Smooth muscle cell of the brain vasculature (primary cell): ENCODE measurements at regions not wholly inside any gene's neighbourhood (a gene's known extent, or its start where the extent isn't known, plus 50 kb on each side); places are given as distances from the start of the nearest gene placed in this dataset.

Experiments
- DNase-seq: peaks from one replicate; pipeline ENCODE4 v3.0.0-alpha.2; 2012; ENCODE audit warnings: low read depth, low spot score

DNA sequence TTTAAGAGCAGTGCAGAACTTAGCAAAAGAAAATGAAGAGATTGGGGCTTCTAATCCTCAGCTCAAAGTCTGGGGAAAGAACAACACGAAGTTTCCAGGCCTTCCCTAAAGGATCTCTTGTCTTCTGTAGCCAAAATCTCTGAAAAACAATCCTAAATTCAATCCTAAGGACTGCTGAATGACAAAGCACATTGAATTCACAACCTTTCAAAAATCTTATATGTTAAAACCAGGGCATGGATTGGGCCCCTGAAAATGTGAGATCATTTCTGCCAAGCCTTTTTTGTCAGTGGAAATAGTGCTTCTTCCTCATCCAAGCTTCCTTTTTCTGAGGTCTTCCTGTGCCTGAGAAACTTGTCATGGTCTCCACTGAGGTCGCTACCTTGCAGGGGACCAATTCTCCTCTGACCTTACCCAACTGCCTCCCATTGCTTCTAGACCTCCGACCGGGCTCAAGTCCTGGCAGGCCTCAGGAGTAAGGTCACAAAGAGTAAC lies 126.2 kb upstream of the ARID1B start:
- DNase-seq, result no peak

DNA sequence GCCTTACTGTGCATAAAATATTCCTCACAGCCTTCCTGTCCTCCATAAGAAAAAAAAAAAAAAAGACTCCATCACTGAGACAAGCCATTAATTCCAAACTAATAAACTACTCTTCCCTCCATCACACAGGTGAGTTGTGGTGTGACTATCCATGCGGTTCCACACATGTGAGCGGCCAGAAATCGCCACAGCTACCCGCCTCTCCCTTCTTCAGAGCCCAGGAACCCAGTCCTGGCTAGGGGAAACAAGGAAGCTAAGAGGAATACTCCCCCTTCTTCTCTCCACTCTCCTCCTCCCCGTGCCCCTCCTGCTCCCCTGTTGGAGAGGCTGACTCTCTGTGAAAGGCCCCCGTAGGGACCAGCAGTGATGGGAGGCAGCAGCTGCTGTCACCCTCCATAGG lies 128.6 kb upstream of the ARID1B start:
- no peak for DNase-seq

DNA sequence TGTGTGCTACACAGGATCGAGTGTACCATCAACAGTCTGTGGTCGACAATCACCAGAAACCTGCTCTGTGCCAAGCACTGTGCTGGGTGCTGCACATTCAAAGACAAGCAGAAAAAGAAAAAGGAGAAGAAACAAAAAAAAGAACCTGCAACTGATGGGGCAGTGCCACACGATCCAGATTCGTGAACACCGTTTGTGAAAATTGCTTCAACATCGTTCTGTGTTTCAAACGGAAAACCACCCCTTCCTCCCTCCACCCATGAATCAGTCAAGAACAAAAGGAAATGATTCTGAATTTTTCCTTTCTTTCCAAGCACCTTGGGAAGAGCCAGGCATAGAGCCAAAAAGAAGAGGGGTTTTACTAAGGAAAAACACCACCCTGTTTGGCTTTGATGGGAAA lies 129.2 kb upstream of the ARID1B start:
- no peak for DNase-seq

DNA sequence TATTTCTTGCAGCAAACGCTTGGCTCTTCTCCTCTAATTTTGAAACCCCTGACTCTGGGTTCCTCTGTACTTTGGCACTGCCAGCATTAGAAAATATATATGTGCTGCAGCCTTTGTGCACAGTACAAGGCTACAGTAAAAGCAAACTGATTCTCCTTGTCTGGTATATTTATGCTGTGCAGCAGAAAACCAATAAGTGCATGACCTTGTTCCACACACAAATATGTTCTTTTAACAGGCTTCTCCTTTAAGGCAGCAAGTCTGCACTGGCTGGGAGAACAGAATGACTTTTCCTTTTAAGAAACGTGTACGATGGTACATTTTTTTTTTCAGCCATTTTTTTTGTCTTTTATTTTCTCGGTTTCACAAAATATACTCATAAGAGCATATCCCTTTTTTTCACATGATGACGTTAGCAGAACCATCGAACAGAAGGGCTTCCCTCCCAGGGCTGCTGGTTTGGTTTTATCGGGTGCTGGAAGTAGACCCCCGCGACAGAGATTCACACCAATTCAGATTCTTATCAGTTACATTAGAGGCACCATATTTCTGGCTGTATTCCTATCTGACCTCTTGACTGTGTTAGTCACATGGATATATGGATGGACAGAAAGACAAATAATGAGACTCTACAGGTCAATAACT lies 129.9 kb upstream of the ARID1B start:
- no peak for DNase-seq

DNA sequence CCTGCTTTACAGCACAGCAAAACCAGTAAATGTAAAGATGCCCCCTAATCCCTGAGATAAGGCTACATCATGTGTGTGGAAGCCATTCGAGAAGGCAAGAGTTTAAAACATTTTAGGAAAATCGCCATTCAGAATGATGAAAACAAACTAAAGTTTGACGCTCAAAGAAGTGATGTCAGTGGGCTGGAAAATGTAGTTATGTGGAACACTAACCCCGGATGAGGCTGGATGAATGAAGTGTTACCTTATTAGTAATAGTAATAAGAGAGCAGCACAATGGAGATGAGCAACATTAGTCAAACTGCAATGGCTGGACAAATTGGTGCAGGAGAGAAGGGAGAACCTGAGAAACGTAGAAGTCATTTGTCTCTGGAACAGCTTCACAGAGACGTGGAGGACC lies 130.7 kb upstream of the ARID1B start:
- DNase-seq, result no peak

DNA sequence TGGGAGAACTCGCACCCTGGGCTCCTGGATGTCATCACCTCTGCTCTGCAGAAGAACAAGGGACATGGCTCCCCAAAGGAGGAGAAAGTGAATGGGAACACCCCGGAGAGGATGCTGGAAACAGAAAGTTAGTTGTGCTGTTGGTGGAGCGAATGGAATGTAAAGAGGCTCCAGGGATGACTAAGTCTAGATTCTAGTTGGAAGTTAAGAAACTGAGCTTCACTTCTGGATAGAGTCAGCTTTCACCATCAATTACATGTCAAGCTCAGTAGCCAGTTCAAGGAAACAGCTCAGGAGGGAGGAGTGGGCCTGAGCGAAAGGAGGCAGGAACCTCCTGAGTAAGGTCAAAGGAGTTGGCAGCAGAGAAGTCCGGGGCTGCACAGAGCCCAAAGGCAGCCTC lies 132.1 kb upstream of the ARID1B start:
- no peak for DNase-seq

DNA sequence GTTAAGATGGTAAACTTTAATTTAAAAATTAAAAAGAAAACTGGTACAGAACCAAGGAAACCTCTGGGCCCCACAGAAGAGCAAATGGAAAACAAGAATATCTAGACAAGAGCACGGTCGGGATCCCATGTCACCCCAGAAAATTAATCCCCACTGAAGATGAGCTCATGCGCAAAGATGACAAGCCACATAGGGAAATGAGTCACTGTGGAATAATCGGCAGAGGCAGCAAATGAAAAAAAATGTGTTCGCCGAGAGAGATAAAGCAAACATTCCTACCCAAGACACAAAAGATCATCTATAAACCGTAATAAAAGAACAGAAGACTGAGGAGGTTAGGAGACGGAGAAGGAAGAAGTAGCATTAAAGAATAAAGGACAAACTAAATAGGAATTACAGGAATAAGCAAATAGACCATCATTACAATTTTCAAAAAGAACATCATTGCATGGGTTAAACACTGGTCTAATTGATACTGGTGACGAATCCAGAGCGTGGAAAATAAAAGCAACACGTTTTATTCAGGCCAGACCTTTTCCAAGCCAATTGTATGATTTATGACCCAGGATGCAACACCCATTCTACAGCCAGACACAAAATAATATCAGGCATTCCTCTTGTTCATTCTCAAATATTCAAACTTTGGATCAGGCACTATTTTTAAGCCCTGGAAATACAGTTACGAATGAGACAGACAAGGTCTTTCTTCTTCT lies 138.0 kb upstream of the ARID1B start:
- no peak for DNase-seq

DNA sequence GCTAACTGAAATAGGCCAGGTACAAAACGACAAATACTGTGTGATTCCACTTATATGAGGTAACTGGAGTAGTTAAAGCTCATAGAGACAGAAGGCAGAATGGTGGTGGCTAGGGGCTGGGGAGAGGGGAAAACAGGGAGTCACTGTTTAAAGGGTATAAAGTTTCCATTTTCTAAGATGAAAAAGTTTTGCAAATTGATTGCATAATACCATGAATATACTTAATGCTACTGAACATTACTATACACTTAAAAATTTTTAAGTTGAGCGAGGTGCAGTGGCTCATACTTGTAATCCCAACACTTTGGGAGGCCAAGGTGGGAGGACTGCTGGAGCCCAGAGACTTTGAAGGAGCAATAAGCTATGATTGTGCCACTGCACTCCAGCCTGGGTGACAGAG lies 138.6 kb upstream of the ARID1B start:
- no peak for DNase-seq

DNA sequence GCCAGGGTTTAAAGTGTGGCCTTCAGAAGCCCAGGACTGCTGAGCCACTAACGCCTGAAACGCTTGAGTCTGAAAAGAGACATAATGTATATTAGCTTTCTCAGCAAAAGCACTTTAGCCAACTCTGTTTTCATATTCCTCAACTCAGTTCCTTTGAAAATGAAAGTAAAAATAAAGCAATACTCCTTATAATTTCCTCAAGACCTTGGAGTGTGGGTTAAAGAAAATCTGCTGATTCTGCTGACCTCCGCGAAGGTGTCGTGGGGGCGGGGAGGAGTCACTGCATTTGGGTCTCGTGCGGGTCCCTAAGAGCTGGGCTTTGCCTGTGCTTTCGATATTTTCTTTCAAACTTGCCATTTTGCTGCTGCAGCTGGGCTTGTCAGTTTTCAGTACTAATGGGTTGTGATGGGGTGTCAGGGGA lies 142.2 kb upstream of the ARID1B start:
- no peak for DNase-seq

DNA sequence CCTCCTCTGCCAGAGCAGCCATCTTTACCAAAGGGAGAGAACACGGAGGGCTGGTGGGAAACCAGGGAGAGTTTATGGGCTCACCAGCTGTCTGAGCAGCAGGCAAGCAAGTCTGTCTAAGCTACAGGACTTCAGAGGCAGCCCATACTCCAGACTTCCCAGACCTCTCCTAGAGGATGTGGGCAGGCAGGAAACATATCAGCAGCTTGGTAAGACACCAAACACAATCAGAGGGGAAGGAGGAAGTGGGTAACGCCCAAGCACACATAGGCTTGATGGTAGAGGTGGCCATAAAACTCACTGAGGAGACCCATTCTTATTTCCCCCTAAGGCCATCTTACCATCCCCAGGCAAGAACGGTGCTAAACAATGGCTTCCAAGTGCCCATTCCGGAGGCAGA lies 143.1 kb upstream of the ARID1B start:
- no peak for DNase-seq

DNA sequence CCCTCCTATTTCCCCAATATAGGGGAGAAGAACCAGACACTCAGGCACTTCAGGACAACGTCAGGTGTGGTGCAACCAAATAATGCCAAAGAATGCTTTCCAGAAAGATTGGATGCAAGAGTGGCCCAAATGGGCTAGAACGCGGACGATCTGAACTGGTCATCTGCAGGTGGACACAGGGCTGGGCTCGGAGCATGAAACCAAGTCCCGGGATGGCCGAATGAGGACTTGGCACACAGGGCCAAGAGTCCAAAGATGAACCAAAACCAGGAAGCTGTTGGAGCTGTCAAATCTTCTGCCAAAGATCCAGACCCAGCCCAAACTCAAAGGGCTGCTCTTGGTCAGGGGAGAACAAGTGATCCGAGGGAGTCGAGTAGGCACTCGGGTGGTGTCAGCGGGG lies 143.9 kb upstream of the ARID1B start:
- DNase-seq, result no peak

DNA sequence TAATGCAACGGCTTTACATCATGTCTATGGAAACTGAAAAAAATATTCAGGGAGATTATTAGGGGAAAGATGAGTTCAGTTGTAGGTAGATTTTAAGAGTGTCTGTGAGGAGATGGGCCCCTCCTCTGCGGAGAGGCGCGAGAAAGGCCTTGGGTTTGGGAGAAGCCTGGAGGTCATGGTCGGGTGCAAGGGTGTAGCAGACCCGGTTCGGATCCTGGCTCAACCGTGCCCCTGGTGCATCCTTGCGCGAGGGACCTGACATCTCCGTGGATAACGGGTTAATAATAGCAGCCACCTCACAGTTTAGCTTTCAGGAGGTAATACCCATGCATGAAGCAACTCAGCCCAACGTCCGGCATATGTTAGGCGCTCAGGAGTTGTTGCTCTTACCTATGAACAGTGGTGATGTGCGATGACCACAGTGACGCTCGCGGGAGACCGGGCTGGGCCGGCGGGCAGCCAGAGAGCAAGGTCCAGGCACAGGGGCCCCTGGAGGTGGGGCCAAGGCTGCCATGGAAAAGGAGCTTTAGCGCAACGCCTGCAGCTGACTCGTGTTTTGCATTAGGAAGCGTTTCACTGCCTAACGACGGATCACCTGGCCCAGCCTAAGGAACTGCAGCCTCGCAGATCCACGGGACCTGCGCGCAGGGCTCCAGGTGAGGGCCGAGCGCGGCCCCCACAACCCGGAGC lies 146.4 kb upstream of the ARID1B start:
- DNase-seq, result no peak

DNA sequence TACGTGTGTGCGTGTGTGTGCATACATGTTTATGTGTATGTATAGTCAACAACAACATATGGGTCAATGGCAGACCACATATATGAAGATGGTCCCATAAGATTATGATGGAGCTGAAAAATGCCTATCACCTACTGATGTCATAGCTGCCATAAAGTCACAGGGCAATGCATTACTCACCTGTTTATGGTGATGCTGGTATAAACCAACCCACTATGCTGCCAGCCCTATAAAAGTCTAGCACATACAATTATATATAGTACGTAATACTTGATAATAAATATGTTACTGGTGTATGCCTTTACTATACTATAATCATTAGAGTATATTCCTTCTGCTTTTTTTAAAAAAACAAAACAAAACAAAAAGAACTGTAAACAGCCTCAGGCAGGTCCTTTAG lies 148.4 kb upstream of the ARID1B start:
- no peak for DNase-seq

DNA sequence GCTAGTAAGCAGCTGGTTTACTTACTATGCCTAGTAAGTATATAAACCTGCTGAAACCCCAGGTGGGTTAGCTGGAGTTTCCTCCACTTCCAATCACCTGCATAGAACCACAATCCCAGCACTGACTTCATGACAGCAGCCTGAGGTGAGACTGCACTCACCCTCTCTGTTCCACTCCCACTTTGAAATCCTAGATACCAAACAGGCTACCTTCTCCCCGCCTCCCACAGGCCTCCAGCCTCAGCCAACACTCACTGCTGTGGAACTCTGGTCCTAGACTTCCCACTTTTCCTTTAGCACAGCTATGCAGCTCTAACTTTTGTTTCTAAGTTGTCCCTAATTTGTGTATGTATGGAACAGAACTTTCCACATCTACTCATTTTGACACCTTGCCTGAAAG lies 149.7 kb upstream of the ARID1B start:
- DNase-seq, result no peak

DNA sequence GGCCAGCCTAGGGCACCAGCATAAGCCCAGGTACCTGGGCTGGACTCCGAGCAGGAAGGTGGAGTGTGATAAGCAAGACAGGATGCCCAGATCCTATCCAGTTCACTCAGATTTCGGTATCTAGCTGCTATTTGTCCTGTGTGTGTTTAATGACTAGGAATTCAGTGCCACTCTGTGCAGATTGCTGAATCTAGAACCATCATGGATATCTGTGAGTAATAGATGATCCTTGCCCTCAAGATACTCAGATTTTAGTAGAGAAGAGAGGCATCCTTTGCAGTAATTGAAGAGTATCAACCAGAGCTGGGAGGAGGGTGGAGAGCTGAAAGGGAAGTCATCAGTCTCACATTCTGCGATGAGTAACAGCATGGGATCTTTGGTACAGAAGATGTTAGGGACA lies 155.0 kb upstream of the ARID1B start:
- no peak for DNase-seq

DNA sequence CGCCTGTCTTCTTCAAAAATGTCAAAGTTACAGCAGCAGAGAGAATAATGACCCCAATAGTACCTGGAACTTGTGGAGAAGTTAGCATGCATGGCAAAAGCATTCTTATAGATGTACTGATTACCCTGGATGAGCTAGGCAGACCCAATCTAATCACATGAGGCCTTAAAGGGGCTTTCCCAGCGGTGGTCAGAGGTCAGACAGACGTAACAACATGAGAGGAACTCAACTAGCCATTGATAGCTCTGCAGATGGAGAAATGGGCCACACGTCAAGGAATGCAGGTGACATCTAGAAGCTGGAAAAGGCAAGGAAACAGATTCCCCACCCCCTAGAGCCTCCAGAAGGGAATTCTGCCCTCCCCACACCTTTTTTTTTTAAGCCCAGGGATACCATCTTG lies 156.8 kb upstream of the ARID1B start:
- no peak for DNase-seq

DNA sequence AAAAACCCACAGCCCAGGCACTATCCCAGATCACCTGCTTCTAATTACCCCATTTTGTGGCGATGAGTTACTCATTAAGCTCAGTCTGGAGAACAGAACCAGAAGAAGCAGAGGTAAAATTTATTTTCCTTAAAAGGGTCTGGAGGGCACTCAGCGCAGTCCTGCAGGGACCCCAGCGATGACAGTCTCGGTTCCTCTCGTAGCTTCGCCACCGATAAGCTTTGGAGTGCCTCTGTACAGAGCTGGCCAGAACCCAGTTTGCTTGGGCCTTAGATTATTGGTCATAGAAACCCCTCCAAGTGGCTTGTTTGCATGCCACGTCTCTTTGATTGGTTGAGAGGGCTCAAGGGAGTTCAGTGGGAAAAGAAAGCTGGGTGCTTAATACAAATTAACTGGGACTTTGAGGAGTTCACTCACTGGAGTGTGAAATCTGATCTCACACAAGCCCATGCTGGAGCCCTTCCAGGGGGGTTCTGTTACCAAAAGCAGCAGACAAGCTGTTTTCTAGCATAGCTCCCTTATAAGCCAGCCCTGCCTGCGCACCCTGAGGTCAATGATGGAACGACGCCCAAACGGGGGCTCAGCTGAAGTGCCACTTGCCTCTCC lies 158.5 kb upstream of the ARID1B start:
- no peak for DNase-seq

DNA sequence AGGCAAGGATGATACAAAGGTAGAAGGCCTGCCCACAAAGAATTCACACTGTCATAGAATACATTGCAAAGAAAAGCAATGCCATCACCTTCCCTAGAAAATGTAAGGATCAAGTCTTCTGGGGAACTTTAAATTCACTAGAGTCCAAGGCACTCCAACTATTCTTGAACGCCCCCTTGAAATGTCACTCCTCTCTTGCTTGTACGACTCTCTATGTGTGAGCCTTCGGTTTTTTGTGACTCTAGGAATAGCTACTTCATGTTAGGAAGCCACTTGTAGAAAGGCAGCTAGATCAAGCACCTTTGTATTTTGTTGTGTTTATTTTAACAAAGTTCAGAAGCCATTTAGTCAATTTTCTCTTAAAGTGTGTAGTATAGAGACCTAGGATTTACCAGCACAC lies 159.2 kb upstream of the ARID1B start:
- DNase-seq, result no peak

DNA sequence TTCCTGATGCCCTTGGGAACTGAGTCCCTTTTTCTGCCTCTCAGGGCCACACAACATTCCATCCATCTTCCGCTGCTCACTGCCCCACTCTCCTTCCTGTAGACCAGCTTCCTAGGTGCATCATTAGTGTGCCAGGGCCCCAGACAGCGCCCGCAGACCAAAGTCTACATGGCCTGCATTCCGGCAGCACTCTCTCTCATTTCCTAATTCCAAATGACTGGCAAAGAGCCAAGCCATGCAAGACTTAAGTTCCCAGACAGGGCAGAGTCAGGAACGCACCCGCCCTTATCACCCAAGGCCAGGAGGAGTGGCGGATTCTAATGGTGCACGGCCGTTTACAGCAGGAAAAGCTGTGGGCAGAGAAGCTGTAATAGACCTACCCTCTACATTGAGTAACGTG lies 159.8 kb upstream of the ARID1B start:
- DNase-seq, result no peak

DNA sequence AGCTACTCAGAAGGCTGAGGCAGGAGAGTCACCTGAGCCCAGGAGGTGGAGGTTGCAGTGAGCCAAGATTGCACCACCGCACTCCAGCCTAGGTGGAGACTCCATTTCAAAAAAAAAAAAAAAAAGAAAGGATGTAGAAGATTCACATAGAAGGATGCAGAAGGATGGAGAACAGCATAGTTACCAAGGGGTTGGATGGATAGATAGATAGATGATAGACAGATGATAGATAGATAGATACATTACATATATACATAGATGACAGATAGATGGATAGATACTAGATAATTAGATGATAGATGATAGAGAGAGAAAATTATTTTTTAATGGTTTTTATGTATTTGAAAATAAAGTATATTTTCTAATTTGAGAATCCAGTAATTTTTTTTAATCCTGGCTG lies 160.7 kb upstream of the ARID1B start:
- no peak for DNase-seq

DNA sequence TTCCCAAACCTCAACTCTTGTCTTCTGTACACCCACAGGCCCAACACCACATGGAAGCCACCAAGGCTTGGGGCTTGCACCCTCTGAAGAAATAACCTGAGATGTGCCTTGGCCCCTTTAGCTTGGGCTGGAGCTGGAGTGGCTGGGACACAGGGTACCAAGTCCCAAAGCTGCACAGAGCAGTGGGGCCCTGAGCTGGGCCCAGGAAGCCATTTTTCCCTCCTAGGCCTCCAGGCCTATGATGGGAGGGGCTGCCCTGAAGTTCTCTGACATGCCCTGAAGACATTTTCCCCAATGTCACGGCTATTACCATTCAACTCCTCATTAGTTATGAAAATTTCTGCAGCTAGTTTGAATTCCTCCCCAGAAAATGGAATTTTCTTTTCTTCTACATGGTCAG lies 163.2 kb upstream of the ARID1B start:
- DNase-seq, result no peak

DNA sequence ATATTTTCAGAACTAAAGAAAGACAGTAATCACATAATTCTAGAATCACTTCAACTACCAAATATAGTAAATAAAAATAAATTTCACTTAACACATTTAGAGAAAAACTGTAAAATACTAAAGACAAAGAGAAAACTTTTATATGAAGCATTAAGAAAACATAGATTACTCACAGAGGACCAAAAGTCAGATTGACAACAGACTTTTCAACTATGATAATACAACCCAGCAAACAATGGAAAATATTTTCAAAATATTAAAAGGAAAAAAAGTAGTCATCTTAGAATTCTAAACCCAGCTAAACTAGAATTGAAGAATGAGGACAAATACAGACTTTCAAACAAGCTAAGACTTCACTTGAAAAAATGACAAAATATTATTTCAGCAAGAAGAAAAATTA lies 164.8 kb upstream of the ARID1B start:
- DNase-seq, result no peak

DNA sequence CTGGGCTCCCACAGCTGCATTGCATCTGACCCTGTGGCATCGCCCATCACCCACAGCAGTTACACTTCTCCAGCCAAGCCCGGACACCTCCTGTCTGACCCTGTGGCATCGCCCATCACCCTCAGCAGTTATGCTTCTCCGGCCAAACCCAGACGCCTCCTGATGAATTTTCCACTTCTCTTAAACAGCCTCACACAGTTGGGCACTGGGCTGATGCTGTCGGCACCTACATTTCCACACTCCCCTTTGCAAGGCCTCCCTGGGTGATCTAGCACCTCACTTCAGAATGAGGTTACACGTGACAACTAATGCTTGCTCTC lies 175.2 kb upstream of the ARID1B start:
- no peak for DNase-seq
